Nephron (organoid): ENCODE measurements at regions not wholly inside any gene's neighbourhood (a gene's known extent, or its start where the extent isn't known, plus 50 kb on each side); places are given as distances from the start of the nearest gene placed in this dataset.

Source experiments
- H3K27ac Mint-ChIP-seq, 3 experiments: 2 replicates each; pipeline ENCODE4 v1.8.0; 2020; ENCODE audit warnings: mixed read lengths in 3 of 3, mild to moderate bottlenecking in 2 of 3, moderate library complexity in 1 of 3
- H3K27me3 Mint-ChIP-seq: 2 replicates; pipeline ENCODE4 v1.8.0; 2021; ENCODE audit warnings: low read depth, mild to moderate bottlenecking, moderate library complexity, mixed read lengths
- H3K36me3 Mint-ChIP-seq: 2 replicates; pipeline ENCODE4 v1.8.0; 2020; ENCODE audit warnings: low read depth, mixed read lengths
- H3K4me1 Mint-ChIP-seq: 2 replicates; pipeline ENCODE4 v1.8.0; 2020; ENCODE audit warnings: mixed read lengths
- H3K4me3 Mint-ChIP-seq, 3 experiments: 2 replicates each; pipeline ENCODE4 v1.8.0; 2020; ENCODE audit warnings: mild to moderate bottlenecking in 3 of 3, mixed read lengths in 3 of 3, moderate library complexity in 2 of 3
- H3K9me3 Mint-ChIP-seq: 2 replicates; pipeline ENCODE4 v1.8.0; 2020; ENCODE audit warnings: mixed read lengths
- TF ChIP-seq, protein P1 (sequence below), 3 experiments: fragments of 200-600 bp; sonication (generic); IDR thresholded peaks; one replicate each; pipeline ENCODE4 v1.5.0; 2021; ENCODE audit warnings: antibody characterized with exemption in 3 of 3; ENCODE audit not compliant: unreplicated experiment in 3 of 3

DNA sequence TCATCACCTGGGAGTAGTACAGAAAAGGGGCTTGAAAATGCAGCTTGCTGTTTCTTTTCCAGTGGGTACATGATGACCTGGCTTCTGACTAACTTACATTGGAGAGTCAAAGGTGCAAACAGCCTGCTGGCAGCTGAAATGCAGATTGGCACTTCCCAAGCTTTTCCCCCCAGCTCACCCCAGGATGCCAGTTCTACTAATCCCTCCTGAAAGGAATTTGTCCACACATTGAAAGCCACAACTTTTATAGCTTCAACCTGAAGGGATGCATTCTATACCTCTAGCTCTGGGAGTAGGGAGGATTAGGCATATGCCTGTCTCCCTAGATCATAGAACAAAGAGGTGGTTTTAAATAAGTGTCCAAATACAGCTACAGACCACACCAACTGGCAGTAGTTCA, 281.7 kb downstream of the EFHB start:
- Mint-ChIP-seq H3K27me3 (no peaks in the 10 kb centered on the region), H3K9me3 (peaks cover 20% of the 10 kb centered on the region), H3K36me3 (no peaks in the 10 kb centered on the region), H3K4me1 (no peaks in the 10 kb centered on the region), H3K4me3 (no peak overlapping the region), H3K27ac (no peak overlapping the region)
- TF ChIP-seq, protein P1, sequence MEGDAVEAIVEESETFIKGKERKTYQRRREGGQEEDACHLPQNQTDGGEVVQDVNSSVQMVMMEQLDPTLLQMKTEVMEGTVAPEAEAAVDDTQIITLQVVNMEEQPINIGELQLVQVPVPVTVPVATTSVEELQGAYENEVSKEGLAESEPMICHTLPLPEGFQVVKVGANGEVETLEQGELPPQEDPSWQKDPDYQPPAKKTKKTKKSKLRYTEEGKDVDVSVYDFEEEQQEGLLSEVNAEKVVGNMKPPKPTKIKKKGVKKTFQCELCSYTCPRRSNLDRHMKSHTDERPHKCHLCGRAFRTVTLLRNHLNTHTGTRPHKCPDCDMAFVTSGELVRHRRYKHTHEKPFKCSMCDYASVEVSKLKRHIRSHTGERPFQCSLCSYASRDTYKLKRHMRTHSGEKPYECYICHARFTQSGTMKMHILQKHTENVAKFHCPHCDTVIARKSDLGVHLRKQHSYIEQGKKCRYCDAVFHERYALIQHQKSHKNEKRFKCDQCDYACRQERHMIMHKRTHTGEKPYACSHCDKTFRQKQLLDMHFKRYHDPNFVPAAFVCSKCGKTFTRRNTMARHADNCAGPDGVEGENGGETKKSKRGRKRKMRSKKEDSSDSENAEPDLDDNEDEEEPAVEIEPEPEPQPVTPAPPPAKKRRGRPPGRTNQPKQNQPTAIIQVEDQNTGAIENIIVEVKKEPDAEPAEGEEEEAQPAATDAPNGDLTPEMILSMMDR (IDR thresholded peaks at IDR 0.05; ENCODE audit: unreplicated experiment in 3 of 3): no peak

DNA sequence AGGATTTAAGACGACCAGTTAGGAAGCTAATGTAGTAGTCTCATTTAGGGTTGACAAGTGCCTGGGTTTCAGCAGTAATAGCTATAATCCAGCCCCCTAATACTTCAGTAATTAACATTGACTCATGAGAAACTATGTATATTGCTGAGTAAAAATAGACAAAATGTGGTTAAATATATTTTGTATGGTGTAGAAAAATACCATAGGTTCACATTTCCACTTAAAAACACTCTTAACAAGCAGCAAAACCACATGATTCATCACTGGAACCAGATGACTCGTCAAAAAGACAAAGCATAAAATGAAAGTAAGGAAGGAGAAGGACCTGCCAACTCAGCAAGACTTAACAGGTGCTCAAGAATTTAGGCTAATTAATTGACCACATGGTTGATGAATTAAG, 288.9 kb downstream of the EFHB start:
- H3K27me3 Mint-ChIP-seq: no peaks in the 10 kb centered on the region
- TF ChIP-seq, protein P1 (IDR thresholded peaks at IDR 0.05; ENCODE audit: unreplicated experiment in 3 of 3): no peak
- no peak overlapping the region for H3K27ac Mint-ChIP-seq
- no peaks in the 10 kb centered on the region for H3K4me1 Mint-ChIP-seq
- no peak overlapping the region for H3K4me3 Mint-ChIP-seq
- no peaks in the 10 kb centered on the region for H3K36me3 Mint-ChIP-seq
- H3K9me3 Mint-ChIP-seq: peaks cover 2% of the 10 kb centered on the region

DNA sequence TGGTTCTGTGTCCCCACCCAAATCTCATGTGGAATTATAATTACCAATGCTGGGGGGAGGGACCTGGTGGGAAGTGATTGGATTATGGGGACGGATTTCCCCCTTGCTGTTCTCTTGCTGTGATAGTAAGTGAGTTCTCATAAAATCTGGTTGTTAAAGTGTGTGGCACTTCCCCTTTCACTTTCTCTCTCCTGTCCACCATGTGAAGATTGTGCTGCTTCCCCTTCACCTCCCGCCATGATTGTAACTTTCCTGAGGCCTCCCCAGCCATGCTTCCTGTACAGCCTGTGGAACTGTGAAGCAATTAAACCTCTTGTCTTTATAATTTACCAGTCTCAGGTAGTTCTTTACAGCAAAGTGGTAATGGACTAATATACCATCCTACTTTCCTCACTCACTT, 289.6 kb downstream of the EFHB start:
- TF ChIP-seq, protein P1 (IDR thresholded peaks at IDR 0.05; ENCODE audit: unreplicated experiment in 3 of 3): no peak
- H3K9me3 Mint-ChIP-seq: no peaks in the 10 kb centered on the region
- no peaks in the 10 kb centered on the region for H3K36me3 Mint-ChIP-seq
- H3K4me3 Mint-ChIP-seq: no peak overlapping the region
- H3K27me3 Mint-ChIP-seq: no peaks in the 10 kb centered on the region
- no peak overlapping the region for H3K27ac Mint-ChIP-seq
- H3K4me1 Mint-ChIP-seq: no peaks in the 10 kb centered on the region

DNA sequence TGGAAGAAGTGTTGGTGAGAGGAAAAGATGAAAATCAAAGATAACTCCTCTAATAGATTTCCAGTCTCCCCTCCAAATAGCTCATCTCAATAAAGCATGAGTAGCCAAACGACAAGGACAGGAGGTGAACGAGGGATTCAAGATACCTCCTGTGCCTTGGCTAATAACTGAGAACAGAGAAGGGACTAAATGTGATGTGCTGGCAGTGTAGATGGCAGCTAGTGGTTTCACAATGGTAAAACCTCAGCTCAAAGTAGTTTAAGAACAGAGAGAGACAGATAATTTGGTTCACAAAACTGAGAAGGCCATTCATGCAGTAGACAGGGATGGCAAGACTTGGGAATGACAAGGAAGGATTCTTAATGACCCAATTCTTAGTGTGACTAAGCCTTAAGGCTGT, 292.6 kb downstream of the EFHB start:
- H3K27ac Mint-ChIP-seq: no peak overlapping the region
- TF ChIP-seq, protein P1 (IDR thresholded peaks at IDR 0.05; ENCODE audit: unreplicated experiment in 3 of 3): no peak
- H3K9me3 Mint-ChIP-seq: peaks cover 3% of the 10 kb centered on the region
- no peaks in the 10 kb centered on the region for H3K36me3 Mint-ChIP-seq
- no peak overlapping the region for H3K4me3 Mint-ChIP-seq
- no peaks in the 10 kb centered on the region for H3K27me3 Mint-ChIP-seq
- no peaks in the 10 kb centered on the region for H3K4me1 Mint-ChIP-seq

DNA sequence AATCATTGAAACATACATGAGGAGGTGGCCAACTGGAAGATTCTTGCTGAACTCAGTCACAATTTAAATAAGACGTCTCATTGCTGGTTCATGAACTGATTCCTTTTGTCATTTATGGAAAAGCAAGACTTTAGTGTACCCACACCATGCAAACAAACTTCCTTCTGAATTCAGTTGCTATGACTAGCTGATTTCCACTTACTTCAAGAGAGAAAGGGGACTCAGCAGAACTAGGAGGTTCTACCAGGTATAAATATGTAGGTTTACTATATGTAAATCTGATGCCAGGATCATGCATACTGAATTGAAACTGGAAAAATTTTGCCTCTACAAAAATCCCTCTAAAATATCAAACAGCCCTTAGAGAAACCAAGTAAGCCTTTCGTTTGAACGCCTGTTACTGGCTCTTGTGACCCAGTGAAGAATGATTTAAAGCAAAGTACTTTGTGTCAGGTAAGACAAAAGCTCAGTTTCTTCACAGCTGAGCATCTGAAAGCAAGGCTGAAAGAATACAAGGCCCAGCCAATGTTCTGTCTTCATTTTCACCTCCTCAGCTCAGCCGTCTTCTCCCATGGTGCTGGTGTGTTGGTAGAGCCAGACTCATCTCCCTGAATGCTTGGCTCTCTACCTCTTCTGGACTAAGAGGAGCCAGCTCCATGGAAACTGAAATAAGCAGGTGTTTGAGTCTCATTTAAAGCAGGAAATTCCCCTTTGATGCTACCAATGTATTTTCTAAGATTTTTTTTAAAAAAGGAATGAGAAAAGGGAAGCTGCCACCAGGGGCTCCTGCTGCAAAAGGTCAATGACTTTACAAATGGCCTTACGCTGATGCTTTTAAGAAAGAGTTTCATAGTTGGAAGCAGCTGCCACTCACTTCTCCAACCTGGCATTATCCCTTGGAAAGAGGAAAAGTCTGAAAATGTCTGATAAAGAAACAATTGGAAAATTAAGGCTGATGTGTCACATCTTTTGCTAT, 301.6 kb downstream of the EFHB start:
- TF ChIP-seq, protein P1 (IDR thresholded peaks at IDR 0.05; ENCODE audit: unreplicated experiment in 3 of 3): no peak
- Mint-ChIP-seq H3K27ac (no peak overlapping the region), H3K4me1 (no peaks in the 10 kb centered on the region), H3K4me3 (no peak overlapping the region), H3K36me3 (no peaks in the 10 kb centered on the region), H3K27me3 (no peaks in the 10 kb centered on the region), H3K9me3 (peaks cover 2% of the 10 kb centered on the region)

DNA sequence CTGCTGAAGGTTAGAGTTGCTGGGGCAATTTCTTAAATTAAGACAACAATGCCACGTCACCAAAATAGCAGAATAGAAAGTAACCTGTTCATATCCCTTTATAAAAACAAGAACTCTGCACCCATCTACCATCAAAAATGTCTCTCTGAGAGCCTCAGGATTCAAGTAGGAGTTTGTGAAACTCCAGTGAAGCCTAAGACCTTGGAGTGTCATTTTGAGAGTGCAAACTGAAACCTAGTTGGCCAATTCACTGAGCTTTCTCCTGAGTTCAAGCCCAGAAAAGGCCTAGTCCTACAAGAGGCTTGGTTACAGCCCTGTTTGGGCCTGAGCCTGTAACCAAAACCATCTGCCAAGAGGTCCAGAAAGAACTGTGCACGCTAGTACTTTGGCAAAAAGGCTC, 335.1 kb downstream of the EFHB start:
- no peaks in the 10 kb centered on the region for H3K27me3 Mint-ChIP-seq
- no peaks in the 10 kb centered on the region for H3K36me3 Mint-ChIP-seq
- TF ChIP-seq, protein P1 (IDR thresholded peaks at IDR 0.05; ENCODE audit: unreplicated experiment in 3 of 3): no peak
- peaks cover 17% of the 10 kb centered on the region for H3K9me3 Mint-ChIP-seq
- no peak overlapping the region for H3K27ac Mint-ChIP-seq
- H3K4me1 Mint-ChIP-seq: no peaks in the 10 kb centered on the region
- H3K4me3 Mint-ChIP-seq: no peak overlapping the region
